HG02943 (cell line): ENCODE measurements at regions not wholly inside any gene's neighbourhood (a gene's known extent, or its start where the extent isn't known, plus 50 kb on each side); places are given as distances from the start of the nearest gene placed in this dataset.
A peak's percentile ranks its signal among the peaks of the same experiment; 100 is the strongest.

ENCODE experiments used
- ATAC-seq: cut with Tn5 transposase; IDR thresholded peaks from one replicate; pipeline ENCODE4 v1.9.1; 2021; ENCODE audit warnings: mild to moderate bottlenecking, low read depth, moderate library complexity; ENCODE audit not compliant: unreplicated experiment

GRCh38 chr10:88081457-88082054, 218.1 kb downstream of the PTEN start:
- no peak for ATAC-seq

- ATAC-seq, result peak; percentile 33
These were observed 219.0 kb downstream of the PTEN start for GRCh38 chr10:88082391-88082790.

- ATAC-seq, result peak; percentile 64
These were observed 219.6 kb downstream of the PTEN start for GRCh38 chr10:88082806-88083596.

- ATAC-seq, result no peak
These were observed 220.2 kb downstream of the PTEN start for GRCh38 chr10:88083597-88083989.

- no peak for ATAC-seq
These were observed 222.9 kb downstream of the PTEN start for GRCh38 chr10:88086187-88086960.

- ATAC-seq, result no peak
These were observed 225.3 kb downstream of the PTEN start for GRCh38 chr10:88088441-88089340.

GRCh38 chr10:88089498-88089897, 226.1 kb downstream of the PTEN start:
- ATAC-seq, result no peak

- ATAC-seq, result no peak
These were observed 227.3 kb downstream of the PTEN start for GRCh38 chr10:88090568-88091214.

GRCh38 chr10:88091490-88092061, 228.2 kb downstream of the PTEN start:
- peak; percentile 89 for ATAC-seq

- no peak for ATAC-seq
These were observed 228.8 kb downstream of the PTEN start for GRCh38 chr10:88092265-88092664.

GRCh38 chr10:88092973-88093372, 229.5 kb downstream of the PTEN start:
- no peak for ATAC-seq

- no peak for ATAC-seq
These were observed 231.4 kb downstream of the PTEN start for GRCh38 chr10:88094795-88095194.

- no peak for ATAC-seq
These were observed 231.8 kb downstream of the PTEN start for GRCh38 chr10:88095223-88095721.

- no peak for ATAC-seq
These were observed 232.5 kb downstream of the PTEN start for GRCh38 chr10:88095778-88096431.

- no peak for ATAC-seq
These were observed 233.7 kb downstream of the PTEN start for GRCh38 chr10:88097092-88097516.

- ATAC-seq, result no peak
These were observed 234.1 kb downstream of the PTEN start for GRCh38 chr10:88097536-88097935.

GRCh38 chr10:88100281-88100680, 236.9 kb downstream of the PTEN start:
- ATAC-seq, result no peak

- ATAC-seq, result no peak
These were observed 238.2 kb downstream of the PTEN start for GRCh38 chr10:88101666-88102065.

GRCh38 chr10:88103576-88103975, 240.2 kb downstream of the PTEN start:
- ATAC-seq, result no peak
